ENCODE measurements at regions not wholly inside any gene's neighbourhood (a gene's known extent, or its start where the extent isn't known, plus 50 kb on each side); places are given as distances from the start of the nearest gene placed in this dataset.

DNA sequence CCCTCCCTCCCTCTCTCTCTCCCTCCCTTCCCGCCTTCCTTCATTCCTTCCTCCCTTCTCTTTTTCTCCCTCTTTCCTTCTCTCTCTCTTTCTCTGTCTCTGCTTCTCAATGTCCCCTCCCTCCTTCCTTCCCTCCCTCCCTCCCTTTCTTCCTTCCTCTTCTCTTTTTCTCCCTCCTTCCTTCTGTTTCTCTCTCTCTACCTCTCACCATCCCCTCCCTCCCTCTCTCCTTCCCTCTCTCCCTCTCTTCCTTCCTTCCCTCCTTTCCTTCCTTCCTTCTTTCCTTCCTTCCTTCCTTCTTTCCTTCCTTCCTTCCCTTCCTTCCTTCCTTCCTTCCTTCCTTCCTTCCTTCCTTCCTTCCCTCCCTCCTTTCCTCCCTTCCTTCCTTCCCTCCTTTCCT, 504.6 kb downstream of the EPHA3 start:
- Histone ChIP-seq H3K79me2 (ENCODE audit: low read length) (no peaks in the 10 kb centered on the region), H2AFZ (ENCODE audit: low read depth, low read length) (no peak overlapping the region), H3K4me1 (ENCODE audit: low read length) (no peaks in the 10 kb centered on the region), H3K27ac (ENCODE audit: low read length) (no peak overlapping the region), H4K20me1 (ENCODE audit: insufficient read depth, low read length) (no peaks in the 10 kb centered on the region), H3K4me2 (ENCODE audit: low read length) (no peak overlapping the region), H3K9me3 (ENCODE audit: insufficient read depth, low read length) (no peaks in the 10 kb centered on the region), H3K36me3 (replicated peaks; ENCODE audit: low read depth, low read length) (no peaks in the 10 kb centered on the region), H3K4me3 (ENCODE audit: low read length) (no peak overlapping the region), H3K27me3 (ENCODE audit: low read depth, low read length) (no peaks in the 10 kb centered on the region), H3K9ac (ENCODE audit: low read length) (no peak overlapping the region)
- TF ChIP-seq EZH2phosphoT487 (IDR thresholded peaks at IDR 0.05; ENCODE audit: low read depth), result no peak
- TF ChIP-seq, protein P1, sequence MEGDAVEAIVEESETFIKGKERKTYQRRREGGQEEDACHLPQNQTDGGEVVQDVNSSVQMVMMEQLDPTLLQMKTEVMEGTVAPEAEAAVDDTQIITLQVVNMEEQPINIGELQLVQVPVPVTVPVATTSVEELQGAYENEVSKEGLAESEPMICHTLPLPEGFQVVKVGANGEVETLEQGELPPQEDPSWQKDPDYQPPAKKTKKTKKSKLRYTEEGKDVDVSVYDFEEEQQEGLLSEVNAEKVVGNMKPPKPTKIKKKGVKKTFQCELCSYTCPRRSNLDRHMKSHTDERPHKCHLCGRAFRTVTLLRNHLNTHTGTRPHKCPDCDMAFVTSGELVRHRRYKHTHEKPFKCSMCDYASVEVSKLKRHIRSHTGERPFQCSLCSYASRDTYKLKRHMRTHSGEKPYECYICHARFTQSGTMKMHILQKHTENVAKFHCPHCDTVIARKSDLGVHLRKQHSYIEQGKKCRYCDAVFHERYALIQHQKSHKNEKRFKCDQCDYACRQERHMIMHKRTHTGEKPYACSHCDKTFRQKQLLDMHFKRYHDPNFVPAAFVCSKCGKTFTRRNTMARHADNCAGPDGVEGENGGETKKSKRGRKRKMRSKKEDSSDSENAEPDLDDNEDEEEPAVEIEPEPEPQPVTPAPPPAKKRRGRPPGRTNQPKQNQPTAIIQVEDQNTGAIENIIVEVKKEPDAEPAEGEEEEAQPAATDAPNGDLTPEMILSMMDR (IDR thresholded peaks at IDR 0.05; ENCODE audit: low read depth, low read length), result no peak

DNA sequence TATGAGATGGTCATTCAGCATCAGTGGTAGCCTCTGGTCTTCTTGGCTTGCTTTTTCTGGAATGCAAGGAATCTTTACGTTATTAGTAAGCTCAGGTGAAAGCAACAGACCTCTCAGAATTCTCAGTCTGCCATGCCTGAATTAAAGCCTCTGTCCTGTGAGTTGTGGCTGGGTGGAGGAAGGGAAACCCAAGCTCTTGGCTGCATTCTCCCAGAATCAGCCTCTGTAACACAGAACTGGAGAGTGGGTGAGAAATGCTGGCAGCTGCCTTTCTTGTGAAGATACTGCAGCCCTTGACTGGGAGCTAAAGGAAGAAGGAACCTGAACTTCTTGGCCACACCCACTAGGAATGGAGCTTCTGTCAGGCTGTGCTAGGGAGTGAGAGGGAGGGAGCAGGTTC, 505.8 kb downstream of the EPHA3 start:
- Histone ChIP-seq H3K9ac (ENCODE audit: low read length) (no peak overlapping the region), H3K4me2 (ENCODE audit: low read length) (no peak overlapping the region), H4K20me1 (ENCODE audit: insufficient read depth, low read length) (no peaks in the 10 kb centered on the region), H3K9me3 (ENCODE audit: insufficient read depth, low read length) (no peaks in the 10 kb centered on the region), H3K4me3 (ENCODE audit: low read length) (no peak overlapping the region), H3K36me3 (replicated peaks; ENCODE audit: low read depth, low read length) (no peaks in the 10 kb centered on the region), H3K79me2 (ENCODE audit: low read length) (no peaks in the 10 kb centered on the region), H3K27ac (ENCODE audit: low read length) (no peak overlapping the region), H3K27me3 (ENCODE audit: low read depth, low read length) (no peaks in the 10 kb centered on the region), H3K4me1 (ENCODE audit: low read length) (no peaks in the 10 kb centered on the region), H2AFZ (ENCODE audit: low read depth, low read length) (no peak overlapping the region)
- TF ChIP-seq, protein P1 (IDR thresholded peaks at IDR 0.05; ENCODE audit: low read depth, low read length), result no peak
- no peak for TF ChIP-seq EZH2phosphoT487 (IDR thresholded peaks at IDR 0.05; ENCODE audit: low read depth)

GRCh38 chr3:89617706-89618105, 510.3 kb downstream of the EPHA3 start:
- Histone ChIP-seq H3K36me3 (replicated peaks; ENCODE audit: low read depth, low read length) (no peaks in the 10 kb centered on the region), H3K9ac (ENCODE audit: low read length) (no peak overlapping the region), H3K9me3 (ENCODE audit: insufficient read depth, low read length) (no peaks in the 10 kb centered on the region), H3K27ac (ENCODE audit: low read length) (no peak overlapping the region), H3K79me2 (ENCODE audit: low read length) (no peaks in the 10 kb centered on the region), H4K20me1 (ENCODE audit: insufficient read depth, low read length) (no peaks in the 10 kb centered on the region), H2AFZ (ENCODE audit: low read depth, low read length) (no peak overlapping the region), H3K27me3 (ENCODE audit: low read depth, low read length) (no peaks in the 10 kb centered on the region), H3K4me3 (ENCODE audit: low read length) (no peak overlapping the region), H3K4me2 (ENCODE audit: low read length) (no peak overlapping the region), H3K4me1 (ENCODE audit: low read length) (no peaks in the 10 kb centered on the region)
- no peak for TF ChIP-seq EZH2phosphoT487 (IDR thresholded peaks at IDR 0.05; ENCODE audit: low read depth)
- TF ChIP-seq, protein P1 (IDR thresholded peaks at IDR 0.05; ENCODE audit: low read depth, low read length), result no peak

DNA sequence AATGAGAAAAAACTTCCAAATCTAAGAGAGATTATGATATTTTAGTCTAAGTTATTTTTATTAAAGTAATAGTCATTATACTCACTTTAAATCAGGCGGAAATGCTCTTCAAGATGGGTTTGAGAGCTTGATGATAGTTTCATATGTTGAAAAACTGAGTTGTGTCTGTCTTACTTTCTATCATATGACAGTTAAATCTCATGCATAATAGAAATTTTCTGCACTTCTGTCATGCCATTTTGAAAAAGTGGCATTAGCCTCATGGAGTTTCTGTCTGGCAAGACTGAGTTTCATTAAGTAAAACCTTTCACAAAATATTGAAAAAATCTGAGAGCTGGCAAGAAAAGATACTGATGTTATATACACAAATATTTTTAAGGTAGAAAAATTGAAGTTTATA, 511.8 kb downstream of the EPHA3 start:
- Histone ChIP-seq H3K79me2 (ENCODE audit: low read length) (no peaks in the 10 kb centered on the region), H3K4me2 (ENCODE audit: low read length) (no peak overlapping the region), H3K4me3 (ENCODE audit: low read length) (no peak overlapping the region)

More for the DNA sequence above, 511.8 kb downstream of the EPHA3 start:
- TF ChIP-seq EZH2phosphoT487 (IDR thresholded peaks at IDR 0.05; ENCODE audit: low read depth), result no peak
- TF ChIP-seq, protein P1 (IDR thresholded peaks at IDR 0.05; ENCODE audit: low read depth, low read length), result no peak
- no peaks in the 10 kb centered on the region for H3K36me3 ChIP-seq (replicated peaks; ENCODE audit: low read depth, low read length)
- H3K9ac ChIP-seq (ENCODE audit: low read length), result no peak overlapping the region
- no peaks in the 10 kb centered on the region for H3K4me1 ChIP-seq (ENCODE audit: low read length)
- no peaks in the 10 kb centered on the region for H3K9me3 ChIP-seq (ENCODE audit: insufficient read depth, low read length)
- no peak overlapping the region for H2AFZ ChIP-seq (ENCODE audit: low read depth, low read length)
- H3K27ac ChIP-seq (ENCODE audit: low read length), result no peak overlapping the region
- no peaks in the 10 kb centered on the region for H3K27me3 ChIP-seq (ENCODE audit: low read depth, low read length)
- H4K20me1 ChIP-seq (ENCODE audit: insufficient read depth, low read length), result no peaks in the 10 kb centered on the region

All from OCI-LY3 (cell line).